RWPE2 (cell line): ENCODE measurements at regions not wholly inside any gene's neighbourhood (a gene's known extent, or its start where the extent isn't known, plus 50 kb on each side); places are given as distances from the start of the nearest gene placed in this dataset.

Experiments
- ATAC-seq: fragments of 200-7000 bp; cut with Tn5 transposase; 3 replicates; pipeline ENCODE4 v1.9.1; 2021; ENCODE audit warnings: low read depth
- DNase-seq: peaks from one replicate; pipeline ENCODE4 v3.0.0-alpha.2; 2020; ENCODE audit warnings: low spot score
- H3K27ac ChIP-seq: fragments of 450-650 bp; 2 replicates; pipeline ENCODE4 v1.5.1; 2017; ENCODE audit warnings: mild to moderate bottlenecking; ENCODE audit not compliant: poor library complexity, severe bottlenecking
- H3K27me3 ChIP-seq: fragments of 250-450 bp; sonication (Bioruptor Pico); 2 replicates; pipeline ENCODE4 v1.5.1; 2021; ENCODE audit warnings: mild to moderate bottlenecking, moderate library complexity; ENCODE audit not compliant: insufficient read depth, poor library complexity, severe bottlenecking
- H3K36me3 ChIP-seq: fragments of 250-450 bp; sonication (Bioruptor Pico); 2 replicates; pipeline ENCODE4 v1.5.1; 2020; ENCODE audit warnings: low read depth, mild to moderate bottlenecking, moderate library complexity
- H3K4me1 ChIP-seq: fragments of 250-450 bp; sonication (Bioruptor Pico); 2 replicates; pipeline ENCODE4 v1.5.1; 2021; ENCODE audit warnings: mild to moderate bottlenecking, moderate library complexity; ENCODE audit not compliant: insufficient read depth, poor library complexity, severe bottlenecking
- H3K4me3 ChIP-seq: fragments of 250-450 bp; sonication (Bioruptor Pico); 2 replicates; pipeline ENCODE4 v1.5.1; 2021; ENCODE audit warnings: mild to moderate bottlenecking, moderate library complexity; ENCODE audit not compliant: severe bottlenecking
- H3K9me3 ChIP-seq: fragments of 250-450 bp; sonication (Bioruptor Pico); 2 replicates; pipeline ENCODE4 v1.5.1; 2021; ENCODE audit warnings: mild to moderate bottlenecking, moderate library complexity; ENCODE audit not compliant: severe bottlenecking
- TF ChIP-seq, protein P1 (sequence below): fragments of 450-650 bp; IDR thresholded peaks from one replicate; pipeline ENCODE4 v1.5.1; 2017; ENCODE audit warnings: mild to moderate bottlenecking, moderate library complexity; ENCODE audit not compliant: poor library complexity, severe bottlenecking

- TF ChIP-seq, protein P1, sequence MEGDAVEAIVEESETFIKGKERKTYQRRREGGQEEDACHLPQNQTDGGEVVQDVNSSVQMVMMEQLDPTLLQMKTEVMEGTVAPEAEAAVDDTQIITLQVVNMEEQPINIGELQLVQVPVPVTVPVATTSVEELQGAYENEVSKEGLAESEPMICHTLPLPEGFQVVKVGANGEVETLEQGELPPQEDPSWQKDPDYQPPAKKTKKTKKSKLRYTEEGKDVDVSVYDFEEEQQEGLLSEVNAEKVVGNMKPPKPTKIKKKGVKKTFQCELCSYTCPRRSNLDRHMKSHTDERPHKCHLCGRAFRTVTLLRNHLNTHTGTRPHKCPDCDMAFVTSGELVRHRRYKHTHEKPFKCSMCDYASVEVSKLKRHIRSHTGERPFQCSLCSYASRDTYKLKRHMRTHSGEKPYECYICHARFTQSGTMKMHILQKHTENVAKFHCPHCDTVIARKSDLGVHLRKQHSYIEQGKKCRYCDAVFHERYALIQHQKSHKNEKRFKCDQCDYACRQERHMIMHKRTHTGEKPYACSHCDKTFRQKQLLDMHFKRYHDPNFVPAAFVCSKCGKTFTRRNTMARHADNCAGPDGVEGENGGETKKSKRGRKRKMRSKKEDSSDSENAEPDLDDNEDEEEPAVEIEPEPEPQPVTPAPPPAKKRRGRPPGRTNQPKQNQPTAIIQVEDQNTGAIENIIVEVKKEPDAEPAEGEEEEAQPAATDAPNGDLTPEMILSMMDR = no peak
- no peak for ATAC-seq
- H3K36me3 ChIP-seq = no peaks in the 10 kb centered on the region
- no peaks in the 10 kb centered on the region for H3K9me3 ChIP-seq
- DNase-seq = no peak
- no peaks in the 10 kb centered on the region for H3K27me3 ChIP-seq
- no peak overlapping the region for H3K27ac ChIP-seq
- H3K4me3 ChIP-seq = no peak overlapping the region
- H3K4me1 ChIP-seq = no peaks in the 10 kb centered on the region
These were observed 382.1 kb upstream of the TSHZ2 start for GRCh38 chr20:52590100-52590499.

DNA sequence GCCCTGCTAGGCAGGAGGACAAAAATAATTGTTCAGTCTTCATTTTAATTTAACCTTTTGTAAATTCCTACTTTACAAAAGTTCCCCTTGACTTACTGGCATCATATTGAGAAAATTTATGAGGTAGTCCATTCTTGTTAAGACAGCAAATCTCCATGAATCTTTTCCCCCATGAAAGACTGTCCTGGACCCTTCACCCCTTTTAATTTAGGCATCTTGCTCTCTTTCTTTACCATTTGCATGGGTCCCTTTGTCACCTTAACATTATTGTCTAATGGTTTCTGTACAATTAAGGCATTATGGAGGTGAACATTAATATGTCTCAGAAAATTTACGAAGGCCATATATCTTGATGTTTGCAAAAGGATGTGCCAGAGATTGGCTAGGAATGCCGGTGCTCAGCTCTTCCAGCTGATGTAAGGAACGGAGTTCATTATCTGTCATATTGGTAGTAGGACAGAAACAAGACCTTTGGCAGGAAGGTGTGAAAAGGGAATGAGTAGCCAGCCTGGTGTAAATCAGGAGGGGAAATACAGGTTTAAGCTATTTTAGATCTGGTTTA is 382.8 kb upstream of the TSHZ2 start:
- no peak overlapping the region for H3K4me3 ChIP-seq
- H3K36me3 ChIP-seq = no peaks in the 10 kb centered on the region
- no peaks in the 10 kb centered on the region for H3K9me3 ChIP-seq
- TF ChIP-seq, protein P1 = no peak
- no peaks in the 10 kb centered on the region for H3K4me1 ChIP-seq
- H3K27me3 ChIP-seq = no peaks in the 10 kb centered on the region
- no peak overlapping the region for H3K27ac ChIP-seq
- no peak for ATAC-seq
- DNase-seq = no peak

- Histone ChIP-seq H3K9me3 (no peaks in the 10 kb centered on the region), H3K4me3 (no peak overlapping the region), H3K4me1 (no peaks in the 10 kb centered on the region), H3K36me3 (no peaks in the 10 kb centered on the region), H3K27ac (no peak overlapping the region), H3K27me3 (no peaks in the 10 kb centered on the region)
- DNase-seq (no peak), ATAC-seq (peak; percentile 56; the same call in 2 of the 3 replicates)
- TF ChIP-seq, protein P1 = no peak
These were observed 385.5 kb upstream of the TSHZ2 start for GRCh38 chr20:52586660-52587059.

GRCh38 chr20:52585333-52585732 is 386.8 kb upstream of the TSHZ2 start:
- Histone ChIP-seq H3K4me1 (no peaks in the 10 kb centered on the region), H3K27ac (no peak overlapping the region), H3K27me3 (no peaks in the 10 kb centered on the region), H3K9me3 (no peaks in the 10 kb centered on the region), H3K36me3 (no peaks in the 10 kb centered on the region), H3K4me3 (no peak overlapping the region)
- no peak for DNase-seq
- no peak for ATAC-seq
- TF ChIP-seq, protein P1 = no peak

- no peaks in the 10 kb centered on the region for H3K4me1 ChIP-seq
- H3K9me3 ChIP-seq = no peaks in the 10 kb centered on the region
- H3K27me3 ChIP-seq = no peaks in the 10 kb centered on the region
- TF ChIP-seq, protein P1 = no peak
- no peak for ATAC-seq
- H3K27ac ChIP-seq = no peak overlapping the region
- H3K36me3 ChIP-seq = no peaks in the 10 kb centered on the region
- DNase-seq = no peak
- no peak overlapping the region for H3K4me3 ChIP-seq
These were observed 387.0 kb upstream of the ZFP64 start for GRCh38 chr20:52578559-52578958.
